Transverse colon (tissue), 3 donors: ENCODE measurements at regions not wholly inside any gene's neighbourhood (a gene's known extent, or its start where the extent isn't known, plus 50 kb on each side); places are given as distances from the start of the nearest gene placed in this dataset.

Source experiments
- EP300 ChIP-seq: sonication (generic); formaldehyde crosslinking; IDR thresholded peaks from one replicate; pipeline ENCODE4 v1.6.1; 2017; ENCODE audit warnings: antibody characterized with exemption, low read depth
- POLR2A ChIP-seq: fragments of 450-650 bp; IDR thresholded peaks from one replicate; pipeline ENCODE4 v1.6.1; 2016; ENCODE audit warnings: antibody characterized with exemption, mild to moderate bottlenecking, moderate library complexity
- TF ChIP-seq, protein P1 (sequence below), 5 experiments: fragments of 200-600 bp in 3 of 5; fragments of 450-650 bp in 2 of 5; sonication (generic) in 3 of 5; IDR thresholded peaks; 1 replicate in 2 of 5; 2 replicates in 3 of 5; pipeline ENCODE4 v1.5.1; 2016 to 2017; ENCODE audit warnings: antibody characterized with exemption in 5 of 5, inconsistent platforms in 3 of 5, mild to moderate bottlenecking in 2 of 5, moderate library complexity in 1 of 5

DNA sequence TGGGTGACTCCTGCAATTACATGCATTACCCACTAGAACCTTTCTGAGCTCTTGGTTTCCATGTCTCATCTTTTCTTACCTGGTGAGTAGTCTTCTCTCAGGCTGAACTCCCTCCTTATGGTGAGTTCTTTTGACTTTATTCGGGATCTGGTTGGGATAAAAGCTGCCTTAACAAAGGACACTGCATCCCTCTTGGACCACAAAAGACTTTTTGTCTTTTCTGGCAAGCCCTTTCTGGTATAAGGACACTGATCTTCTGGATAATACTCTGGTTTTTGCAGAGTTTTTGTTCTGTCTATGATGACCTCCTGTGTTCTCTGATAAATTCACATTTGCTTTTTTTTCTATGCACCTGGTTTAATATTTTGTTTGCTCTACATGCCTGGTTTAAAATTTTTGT lies 66.7 kb downstream of the SLITRK1 start:
- TF ChIP-seq, protein P1, sequence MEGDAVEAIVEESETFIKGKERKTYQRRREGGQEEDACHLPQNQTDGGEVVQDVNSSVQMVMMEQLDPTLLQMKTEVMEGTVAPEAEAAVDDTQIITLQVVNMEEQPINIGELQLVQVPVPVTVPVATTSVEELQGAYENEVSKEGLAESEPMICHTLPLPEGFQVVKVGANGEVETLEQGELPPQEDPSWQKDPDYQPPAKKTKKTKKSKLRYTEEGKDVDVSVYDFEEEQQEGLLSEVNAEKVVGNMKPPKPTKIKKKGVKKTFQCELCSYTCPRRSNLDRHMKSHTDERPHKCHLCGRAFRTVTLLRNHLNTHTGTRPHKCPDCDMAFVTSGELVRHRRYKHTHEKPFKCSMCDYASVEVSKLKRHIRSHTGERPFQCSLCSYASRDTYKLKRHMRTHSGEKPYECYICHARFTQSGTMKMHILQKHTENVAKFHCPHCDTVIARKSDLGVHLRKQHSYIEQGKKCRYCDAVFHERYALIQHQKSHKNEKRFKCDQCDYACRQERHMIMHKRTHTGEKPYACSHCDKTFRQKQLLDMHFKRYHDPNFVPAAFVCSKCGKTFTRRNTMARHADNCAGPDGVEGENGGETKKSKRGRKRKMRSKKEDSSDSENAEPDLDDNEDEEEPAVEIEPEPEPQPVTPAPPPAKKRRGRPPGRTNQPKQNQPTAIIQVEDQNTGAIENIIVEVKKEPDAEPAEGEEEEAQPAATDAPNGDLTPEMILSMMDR (IDR thresholded peaks at IDR 0.05) = no peak
- TF ChIP-seq POLR2A (no peak), EP300 (no peak)
